BJ (cell line): ENCODE measurements at regions not wholly inside any gene's neighbourhood (a gene's known extent, or its start where the extent isn't known, plus 50 kb on each side); places are given as distances from the start of the nearest gene placed in this dataset.

ENCODE experiments used
- CTCF ChIA-PET: fragments of 350-600 bp; formaldehyde crosslinking; extraction: SDS; loops from one replicate; lab custom pipeline; 2021; ENCODE audit warnings: antibody characterized with exemption, inconsistent platforms; lab: Yijun Ruan, JAX
- POLR2A ChIA-PET: fragments of 300-600 bp; sonication (Branson Sonifier 250); formaldehyde crosslinking; extraction: SDS; loops from one replicate; lab custom pipeline; 2021; ENCODE audit warnings: antibody characterized with exemption; lab: Charles Lee
- DNase-seq: peaks from one replicate; pipeline ENCODE4 v3.0.0-alpha.2; 2011; ENCODE audit warnings: low read depth
- H3K27me3 ChIP-seq: 2 replicates; pipeline ENCODE4 v1.6.0; 2011; ENCODE audit warnings: low read length; ENCODE audit not compliant: control insufficient read depth, insufficient read depth
- H3K36me3 ChIP-seq: 2 replicates; pipeline ENCODE4 v1.5.1; 2011; ENCODE audit warnings: low read length; ENCODE audit not compliant: control insufficient read depth, insufficient read depth
- H3K4me3 ChIP-seq: 2 replicates; pipeline ENCODE4 v1.5.1; 2011; ENCODE audit warnings: low read depth, mild to moderate bottlenecking, control low read depth, low read length
- CTCF ChIP-seq: IDR thresholded peaks from 2 replicates; pipeline ENCODE4 v1.5.1; 2011; ENCODE audit warnings: low read depth, mild to moderate bottlenecking, control low read depth, inconsistent platforms, low read length, moderate library complexity; ENCODE audit not compliant: insufficient read depth

GRCh38 chr3:1611824-1612223 lies 486.8 kb upstream of the CNTN4 start:
- no peak overlapping the region for H3K4me3 ChIP-seq
- no peak for TF ChIP-seq CTCF
- CTCF ChIA-PET = no interaction called here

DNA sequence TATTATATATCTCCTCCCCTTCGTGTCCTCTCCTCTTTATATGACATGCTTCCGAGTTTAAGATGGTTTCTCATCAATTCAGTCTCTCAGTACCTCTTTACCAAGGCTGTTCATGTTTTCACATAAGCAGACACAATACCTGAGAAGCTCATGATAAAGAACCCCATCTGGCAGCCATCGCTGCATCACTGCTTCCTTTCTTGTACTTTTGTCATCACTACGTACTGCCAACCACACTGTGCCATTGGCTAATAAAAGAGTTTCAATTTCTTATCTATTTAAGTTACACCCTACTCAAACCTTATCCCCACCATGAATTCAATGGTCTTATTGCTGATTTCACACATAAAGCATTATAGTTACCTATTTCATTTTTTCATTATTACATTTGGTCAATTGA lies 484.7 kb upstream of the CNTN4 start:
- no peak for TF ChIP-seq CTCF
- DNase-seq = no peak
- H3K4me3 ChIP-seq = no peak overlapping the region
- no peaks in the 10 kb centered on the region for H3K27me3 ChIP-seq
- ChIA-PET CTCF (no interaction called here), POLR2A (no interaction called here)
- H3K36me3 ChIP-seq = no peaks in the 10 kb centered on the region

More at GRCh38 chr3:1611824-1612223, 486.8 kb upstream of the CNTN4 start:
- DNase-seq = no peak
- Histone ChIP-seq H3K27me3 (no peaks in the 10 kb centered on the region), H3K36me3 (no peaks in the 10 kb centered on the region)
- POLR2A ChIA-PET = no interaction called here

DNA sequence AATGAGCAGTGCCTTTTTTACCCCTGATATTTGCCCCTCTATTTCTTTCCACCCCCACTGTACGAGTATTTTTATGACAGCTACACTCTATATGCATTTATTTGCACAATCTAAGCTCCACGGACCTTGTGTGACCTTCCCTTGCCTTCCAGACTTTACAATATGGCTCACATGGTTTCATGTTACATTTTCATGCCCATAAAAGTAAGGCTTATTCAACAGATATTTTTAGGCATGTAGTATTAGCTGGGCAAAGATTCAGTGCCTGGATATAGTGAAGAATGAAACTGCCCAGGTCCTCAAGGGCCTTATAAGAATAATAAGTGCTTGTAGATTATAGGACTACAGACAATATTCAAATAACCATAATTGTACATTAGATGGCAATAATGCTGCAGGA lies 481.9 kb upstream of the CNTN4 start:
- ChIA-PET CTCF (no interaction called here), POLR2A (no interaction called here)
- Histone ChIP-seq H3K36me3 (no peaks in the 10 kb centered on the region), H3K4me3 (no peak overlapping the region), H3K27me3 (no peaks in the 10 kb centered on the region)
- no peak for TF ChIP-seq CTCF
- no peak for DNase-seq

- no peak overlapping the region for H3K4me3 ChIP-seq
- no peak for DNase-seq
- TF ChIP-seq CTCF = no peak
- POLR2A ChIA-PET = no interaction called here
- H3K36me3 ChIP-seq = no peaks in the 10 kb centered on the region
- CTCF ChIA-PET = no interaction called here
- H3K27me3 ChIP-seq = no peaks in the 10 kb centered on the region
These were observed 474.8 kb upstream of the CNTN4 start for GRCh38 chr3:1623896-1624295.

- ChIA-PET CTCF (no interaction called here), POLR2A (no interaction called here)
- Histone ChIP-seq H3K36me3 (no peaks in the 10 kb centered on the region), H3K4me3 (no peak overlapping the region), H3K27me3 (no peaks in the 10 kb centered on the region)
- no peak for DNase-seq
- no peak for TF ChIP-seq CTCF
These were observed 466.5 kb upstream of the CNTN4 start for GRCh38 chr3:1632128-1632527.
